ENCODE measurements at regions not wholly inside any gene's neighbourhood (a gene's known extent, or its start where the extent isn't known, plus 50 kb on each side); places are given as distances from the start of the nearest gene placed in this dataset.

GRCh38 chr17:65314212-65314611 lies 177.0 kb downstream of the RGS9 start:
- TF ChIP-seq POLR2A (IDR thresholded peaks at IDR 0.05), result no peak
- TF ChIP-seq, protein P1, sequence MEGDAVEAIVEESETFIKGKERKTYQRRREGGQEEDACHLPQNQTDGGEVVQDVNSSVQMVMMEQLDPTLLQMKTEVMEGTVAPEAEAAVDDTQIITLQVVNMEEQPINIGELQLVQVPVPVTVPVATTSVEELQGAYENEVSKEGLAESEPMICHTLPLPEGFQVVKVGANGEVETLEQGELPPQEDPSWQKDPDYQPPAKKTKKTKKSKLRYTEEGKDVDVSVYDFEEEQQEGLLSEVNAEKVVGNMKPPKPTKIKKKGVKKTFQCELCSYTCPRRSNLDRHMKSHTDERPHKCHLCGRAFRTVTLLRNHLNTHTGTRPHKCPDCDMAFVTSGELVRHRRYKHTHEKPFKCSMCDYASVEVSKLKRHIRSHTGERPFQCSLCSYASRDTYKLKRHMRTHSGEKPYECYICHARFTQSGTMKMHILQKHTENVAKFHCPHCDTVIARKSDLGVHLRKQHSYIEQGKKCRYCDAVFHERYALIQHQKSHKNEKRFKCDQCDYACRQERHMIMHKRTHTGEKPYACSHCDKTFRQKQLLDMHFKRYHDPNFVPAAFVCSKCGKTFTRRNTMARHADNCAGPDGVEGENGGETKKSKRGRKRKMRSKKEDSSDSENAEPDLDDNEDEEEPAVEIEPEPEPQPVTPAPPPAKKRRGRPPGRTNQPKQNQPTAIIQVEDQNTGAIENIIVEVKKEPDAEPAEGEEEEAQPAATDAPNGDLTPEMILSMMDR (IDR thresholded peaks at IDR 0.05), result no peak
